Coronary artery (tissue), 2 donors: ENCODE measurements at regions not wholly inside any gene's neighbourhood (a gene's known extent, or its start where the extent isn't known, plus 50 kb on each side); places are given as distances from the start of the nearest gene placed in this dataset.

Source experiments
- DNase-seq: peaks from one replicate; pipeline ENCODE4 v3.0.0-alpha.2; 2017; ENCODE audit warnings: low spot score
- H3K27ac ChIP-seq, 2 donors: fragments of 200-600 bp; sonication (generic); one replicate each; pipeline ENCODE4 v1.5.1; 2016 to 2019
- H3K4me3 ChIP-seq: fragments of 200-600 bp; sonication (generic); 2 replicates; pipeline ENCODE4 v1.5.1; 2016; ENCODE audit warnings: mild to moderate bottlenecking, moderate library complexity
- TF ChIP-seq, protein P1 (sequence below): fragments of 200-600 bp; sonication (generic); IDR thresholded peaks from one replicate; pipeline ENCODE4 v1.5.1; 2019; ENCODE audit warnings: antibody characterized with exemption

GRCh38 chr7:112889834-112890438, 99.7 kb upstream of the TMEM168 start:
- TF ChIP-seq, protein P1, sequence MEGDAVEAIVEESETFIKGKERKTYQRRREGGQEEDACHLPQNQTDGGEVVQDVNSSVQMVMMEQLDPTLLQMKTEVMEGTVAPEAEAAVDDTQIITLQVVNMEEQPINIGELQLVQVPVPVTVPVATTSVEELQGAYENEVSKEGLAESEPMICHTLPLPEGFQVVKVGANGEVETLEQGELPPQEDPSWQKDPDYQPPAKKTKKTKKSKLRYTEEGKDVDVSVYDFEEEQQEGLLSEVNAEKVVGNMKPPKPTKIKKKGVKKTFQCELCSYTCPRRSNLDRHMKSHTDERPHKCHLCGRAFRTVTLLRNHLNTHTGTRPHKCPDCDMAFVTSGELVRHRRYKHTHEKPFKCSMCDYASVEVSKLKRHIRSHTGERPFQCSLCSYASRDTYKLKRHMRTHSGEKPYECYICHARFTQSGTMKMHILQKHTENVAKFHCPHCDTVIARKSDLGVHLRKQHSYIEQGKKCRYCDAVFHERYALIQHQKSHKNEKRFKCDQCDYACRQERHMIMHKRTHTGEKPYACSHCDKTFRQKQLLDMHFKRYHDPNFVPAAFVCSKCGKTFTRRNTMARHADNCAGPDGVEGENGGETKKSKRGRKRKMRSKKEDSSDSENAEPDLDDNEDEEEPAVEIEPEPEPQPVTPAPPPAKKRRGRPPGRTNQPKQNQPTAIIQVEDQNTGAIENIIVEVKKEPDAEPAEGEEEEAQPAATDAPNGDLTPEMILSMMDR, result no peak
- Histone ChIP-seq H3K27ac (no peak overlapping the region), H3K4me3 (no peak overlapping the region)
- no peak for DNase-seq

DNA sequence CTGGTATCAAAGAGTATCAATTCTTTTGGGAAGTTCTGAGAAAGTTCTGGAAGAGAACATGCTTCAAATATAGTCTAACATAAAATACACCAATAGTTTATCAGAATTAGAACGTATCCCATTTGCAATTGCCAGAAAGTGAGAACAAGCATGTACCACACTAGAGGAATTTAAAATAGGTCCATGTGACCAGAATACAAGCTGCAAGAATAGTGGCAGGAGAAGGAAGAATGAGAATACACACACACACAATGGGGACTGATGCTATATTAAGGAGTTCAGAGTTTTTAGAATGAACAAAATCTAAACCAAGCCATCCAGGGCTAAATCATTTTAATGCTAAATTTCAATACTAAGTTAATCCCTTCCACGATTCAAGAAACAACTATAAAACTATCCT, 99.1 kb upstream of the TMEM168 start:
- no peak overlapping the region for H3K27ac ChIP-seq

GRCh38 chr7:112888781-112889180, 98.6 kb upstream of the TMEM168 start:
- Histone ChIP-seq H3K4me3 (no peak overlapping the region), H3K27ac (no peak overlapping the region)
- DNase-seq, result no peak
- TF ChIP-seq, protein P1, result no peak

More for the DNA sequence above, 99.1 kb upstream of the TMEM168 start:
- H3K4me3 ChIP-seq, result no peak overlapping the region
- TF ChIP-seq, protein P1, result no peak
- DNase-seq, result no peak

- Histone ChIP-seq H3K27ac (no peak overlapping the region), H3K4me3 (no peak overlapping the region)
- TF ChIP-seq, protein P1, result no peak
- DNase-seq, result no peak
These were observed 97.8 kb upstream of the TMEM168 start for GRCh38 chr7:112887976-112888375.

- TF ChIP-seq, protein P1, result no peak
These were observed 97.1 kb upstream of the TMEM168 start for GRCh38 chr7:112887337-112887736.

GRCh38 chr7:112886208-112886607, 96.0 kb upstream of the TMEM168 start:
- DNase-seq, result no peak

More at GRCh38 chr7:112887337-112887736, 97.1 kb upstream of the TMEM168 start:
- no peak overlapping the region for H3K27ac ChIP-seq
- no peak for DNase-seq
- no peak overlapping the region for H3K4me3 ChIP-seq

DNA sequence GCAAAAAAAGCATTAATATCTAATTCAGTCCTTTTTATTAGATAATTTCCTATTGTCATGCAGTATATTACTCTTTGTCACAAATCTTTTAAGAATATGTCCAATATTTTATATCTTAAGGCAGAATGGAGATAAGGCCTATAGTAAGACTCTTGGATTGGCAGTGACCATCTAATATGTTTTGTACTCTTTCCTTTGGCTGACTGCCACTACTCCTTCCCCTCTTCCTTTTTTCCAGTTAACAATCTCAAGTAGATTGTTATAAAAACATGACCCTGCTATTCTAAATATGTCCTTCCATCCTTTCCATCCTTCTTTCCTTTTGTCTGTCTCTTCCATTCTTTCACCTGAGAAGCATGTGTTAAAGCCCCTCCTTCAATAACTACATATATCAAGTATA, 92.8 kb upstream of the TMEM168 start:
- Histone ChIP-seq H3K27ac (no peak overlapping the region), H3K4me3 (no peak overlapping the region)
- DNase-seq, result no peak
- TF ChIP-seq, protein P1, result no peak

More at GRCh38 chr7:112886208-112886607, 96.0 kb upstream of the TMEM168 start:
- TF ChIP-seq, protein P1, result no peak
- no peak overlapping the region for H3K4me3 ChIP-seq
- no peak overlapping the region for H3K27ac ChIP-seq
